Neutrophil (primary cell): ENCODE measurements at regions not wholly inside any gene's neighbourhood (a gene's known extent, or its start where the extent isn't known, plus 50 kb on each side); places are given as distances from the start of the nearest gene placed in this dataset.

Source experiments
- H3K27ac ChIP-seq: fragments of 200-600 bp; sonication (generic); 2 replicates; pipeline ENCODE4 v1.5.1; 2016; ENCODE audit warnings: mild to moderate bottlenecking, moderate library complexity
- H3K27me3 ChIP-seq: fragments of 200-600 bp; sonication (generic); 2 replicates; pipeline ENCODE4 v1.6.0; 2016; ENCODE audit warnings: mild to moderate bottlenecking
- H3K36me3 ChIP-seq: fragments of 200-600 bp; sonication (generic); 2 replicates; pipeline ENCODE4 v1.5.1; 2017
- H3K4me1 ChIP-seq, 2 experiments: fragments of 200-600 bp in 1 of 2; sonication (generic) in 1 of 2; 1 replicate in 1 of 2; 2 replicates in 1 of 2; pipeline versions ENCODE4 v1.5.1 to v1.6.1; 2013 to 2016; ENCODE audit warnings: low read depth in 1 of 2, low read length in 1 of 2, mild to moderate bottlenecking in 1 of 2, moderate library complexity in 1 of 2; ENCODE audit not compliant: control insufficient read depth in 1 of 2, insufficient read depth in 1 of 2
- H3K4me3 ChIP-seq, 2 experiments: fragments of 200-600 bp in 1 of 2; sonication (generic) in 1 of 2; 1 replicate in 1 of 2; 2 replicates in 1 of 2; pipeline ENCODE4 v1.5.1; 2013 to 2016; ENCODE audit warnings: low read depth in 1 of 2, low read length in 1 of 2, mild to moderate bottlenecking in 1 of 2, moderate library complexity in 1 of 2
- H3K9me3 ChIP-seq: fragments of 200-600 bp; sonication (generic); 2 replicates; pipeline ENCODE4 v1.5.1; 2016
- TF ChIP-seq, protein P1 (sequence below): fragments of 200-600 bp; sonication (generic); IDR thresholded peaks from 2 replicates; pipeline ENCODE4 v1.5.1; 2016; ENCODE audit warnings: antibody characterized with exemption

DNA sequence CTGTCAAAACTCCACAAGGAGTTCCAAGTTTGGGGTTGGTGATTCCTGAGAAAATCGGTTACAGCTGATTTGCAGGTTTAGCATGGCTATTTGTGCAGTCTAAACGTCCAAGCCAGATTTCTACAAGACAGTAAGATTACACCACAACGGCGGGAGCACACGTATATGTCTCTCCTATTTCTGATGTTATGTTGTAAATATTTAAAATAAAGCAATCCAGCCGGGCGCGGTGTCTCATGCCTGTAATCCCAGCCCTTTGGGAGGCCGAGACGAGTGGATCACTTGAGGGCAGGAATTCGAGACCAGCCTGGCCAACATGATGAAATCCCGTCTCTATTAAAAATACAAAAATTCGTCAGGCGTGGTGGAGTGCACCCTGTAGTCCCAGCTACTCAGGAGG is 106.8 kb upstream of the IGF1R start:
- no peaks in the 10 kb centered on the region for H3K9me3 ChIP-seq
- H3K4me1 ChIP-seq: peaks cover 13 to 14% of the 10 kb centered on the region in 2 experiments
- no peak overlapping the region for H3K4me3 ChIP-seq
- H3K36me3 ChIP-seq: peaks cover 15% of the 10 kb centered on the region
- no peaks in the 10 kb centered on the region for H3K27me3 ChIP-seq
- H3K27ac ChIP-seq: no peak overlapping the region
- TF ChIP-seq, protein P1, sequence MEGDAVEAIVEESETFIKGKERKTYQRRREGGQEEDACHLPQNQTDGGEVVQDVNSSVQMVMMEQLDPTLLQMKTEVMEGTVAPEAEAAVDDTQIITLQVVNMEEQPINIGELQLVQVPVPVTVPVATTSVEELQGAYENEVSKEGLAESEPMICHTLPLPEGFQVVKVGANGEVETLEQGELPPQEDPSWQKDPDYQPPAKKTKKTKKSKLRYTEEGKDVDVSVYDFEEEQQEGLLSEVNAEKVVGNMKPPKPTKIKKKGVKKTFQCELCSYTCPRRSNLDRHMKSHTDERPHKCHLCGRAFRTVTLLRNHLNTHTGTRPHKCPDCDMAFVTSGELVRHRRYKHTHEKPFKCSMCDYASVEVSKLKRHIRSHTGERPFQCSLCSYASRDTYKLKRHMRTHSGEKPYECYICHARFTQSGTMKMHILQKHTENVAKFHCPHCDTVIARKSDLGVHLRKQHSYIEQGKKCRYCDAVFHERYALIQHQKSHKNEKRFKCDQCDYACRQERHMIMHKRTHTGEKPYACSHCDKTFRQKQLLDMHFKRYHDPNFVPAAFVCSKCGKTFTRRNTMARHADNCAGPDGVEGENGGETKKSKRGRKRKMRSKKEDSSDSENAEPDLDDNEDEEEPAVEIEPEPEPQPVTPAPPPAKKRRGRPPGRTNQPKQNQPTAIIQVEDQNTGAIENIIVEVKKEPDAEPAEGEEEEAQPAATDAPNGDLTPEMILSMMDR: no peak

DNA sequence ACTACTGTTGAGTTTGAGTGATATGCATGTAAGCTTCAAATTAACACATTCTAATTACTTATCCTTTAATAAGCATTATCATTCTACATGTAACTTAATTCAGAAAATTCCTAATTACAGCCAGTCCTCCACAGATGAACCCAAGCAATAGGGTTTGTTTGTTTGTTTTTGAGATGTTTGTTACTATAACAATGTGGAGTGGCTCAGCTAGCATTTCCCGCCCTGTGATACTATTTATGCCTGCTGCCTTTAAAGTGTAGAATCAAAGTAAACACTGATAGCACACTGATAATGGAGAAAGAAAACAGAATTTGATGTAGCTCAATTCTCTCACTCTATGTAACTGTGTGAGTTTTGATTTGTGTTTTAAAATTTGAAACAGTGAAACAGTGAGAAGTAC is 105.1 kb upstream of the IGF1R start:
- Histone ChIP-seq H3K4me1 (peaks cover 24 to 25% of the 10 kb centered on the region in 2 experiments), H3K27ac (no peak overlapping the region), H3K9me3 (no peaks in the 10 kb centered on the region), H3K36me3 (peaks cover 15% of the 10 kb centered on the region), H3K4me3 (no peak overlapping the region), H3K27me3 (no peaks in the 10 kb centered on the region)
- TF ChIP-seq, protein P1: no peak

DNA sequence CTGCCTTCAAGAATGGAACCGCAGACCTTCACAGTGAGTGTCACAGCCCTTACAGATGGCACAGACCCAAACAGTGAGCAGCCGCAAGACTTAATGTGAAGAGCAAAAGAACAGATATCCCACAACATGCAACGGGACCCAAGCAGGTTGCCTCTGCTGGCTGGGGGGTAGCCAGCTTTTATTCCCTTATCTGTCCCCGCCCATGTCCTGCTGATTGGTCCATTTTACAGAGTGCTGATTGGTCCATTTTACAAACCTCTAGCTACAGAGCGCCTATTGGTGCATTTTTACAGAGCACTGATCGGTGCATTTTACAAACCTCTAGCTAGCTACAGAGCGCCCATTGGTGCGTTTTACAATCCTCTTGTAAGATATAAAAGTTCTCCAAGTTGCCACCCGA is 102.0 kb upstream of the IGF1R start:
- H3K27ac ChIP-seq: peak overlapping the region; percentile 96
- peaks cover 41 to 47% of the 10 kb centered on the region in 2 experiments for H3K4me1 ChIP-seq
- peak overlapping the region; percentile 74 to 90 for H3K4me3 ChIP-seq
- H3K36me3 ChIP-seq: peaks cover 9% of the 10 kb centered on the region
- H3K9me3 ChIP-seq: no peaks in the 10 kb centered on the region
- TF ChIP-seq, protein P1: no peak
- no peaks in the 10 kb centered on the region for H3K27me3 ChIP-seq

- H3K27me3 ChIP-seq: no peaks in the 10 kb centered on the region
- H3K36me3 ChIP-seq: peaks cover under 1% of the 10 kb centered on the region
- peaks cover 45 to 48% of the 10 kb centered on the region in 2 experiments for H3K4me1 ChIP-seq
- H3K9me3 ChIP-seq: no peaks in the 10 kb centered on the region
- H3K4me3 ChIP-seq: peak overlapping the region; percentile 74 to 90
- peak overlapping the region; percentile 96 for H3K27ac ChIP-seq
- TF ChIP-seq, protein P1: no peak
Measured at GRCh38 chr15:98547275-98547674, 101.1 kb upstream of the IGF1R start.

DNA sequence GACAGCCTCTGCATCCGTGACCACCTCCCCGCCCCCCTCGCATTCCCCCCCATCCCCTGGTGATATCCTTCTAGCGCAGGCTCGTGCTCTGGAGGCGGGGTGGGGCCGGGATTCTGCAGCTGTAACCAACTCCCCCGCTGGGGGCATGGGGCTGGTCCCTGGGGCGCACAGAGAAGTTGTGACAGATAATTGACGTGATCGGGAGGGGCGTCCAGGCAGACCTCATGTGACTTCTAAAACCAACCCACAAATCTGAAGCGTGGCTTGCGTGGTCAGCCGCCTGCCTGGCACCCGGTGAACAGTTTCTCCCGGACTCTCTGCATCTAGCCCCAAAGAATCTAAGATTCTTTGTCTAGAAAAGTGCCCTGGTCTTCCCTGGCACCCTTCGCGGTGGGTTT is 100.6 kb upstream of the IGF1R start:
- TF ChIP-seq, protein P1: peak; percentile 33
- H3K27ac ChIP-seq: peak overlapping the region; percentile 96

More for the DNA sequence above, 100.6 kb upstream of the IGF1R start:
- peak overlapping the region; percentile 74 to 90 for H3K4me3 ChIP-seq
- H3K4me1 ChIP-seq: peaks cover 45 to 48% of the 10 kb centered on the region in 2 experiments
- no peaks in the 10 kb centered on the region for H3K36me3 ChIP-seq
- H3K9me3 ChIP-seq: no peaks in the 10 kb centered on the region
- no peaks in the 10 kb centered on the region for H3K27me3 ChIP-seq
